AG09319 (cell line): ENCODE measurements at regions not wholly inside any gene's neighbourhood (a gene's known extent, or its start where the extent isn't known, plus 50 kb on each side); places are given as distances from the start of the nearest gene placed in this dataset.

ENCODE experiments used
- DNase-seq: peaks from one replicate; pipeline ENCODE4 v3.0.0-alpha.2; 2010; ENCODE audit warnings: low read depth; ENCODE audit errors: extremely low read depth
- CTCF ChIP-seq: IDR thresholded peaks from 2 replicates; pipeline ENCODE4 v1.5.1; 2011; ENCODE audit warnings: low read depth, mild to moderate bottlenecking, inconsistent platforms, low read length, moderate library complexity

- no peak for TF ChIP-seq CTCF
- DNase-seq = no peak
Measured at GRCh38 chr13:99892866-99893504, 78.6 kb downstream of the ZIC5 start.

DNA sequence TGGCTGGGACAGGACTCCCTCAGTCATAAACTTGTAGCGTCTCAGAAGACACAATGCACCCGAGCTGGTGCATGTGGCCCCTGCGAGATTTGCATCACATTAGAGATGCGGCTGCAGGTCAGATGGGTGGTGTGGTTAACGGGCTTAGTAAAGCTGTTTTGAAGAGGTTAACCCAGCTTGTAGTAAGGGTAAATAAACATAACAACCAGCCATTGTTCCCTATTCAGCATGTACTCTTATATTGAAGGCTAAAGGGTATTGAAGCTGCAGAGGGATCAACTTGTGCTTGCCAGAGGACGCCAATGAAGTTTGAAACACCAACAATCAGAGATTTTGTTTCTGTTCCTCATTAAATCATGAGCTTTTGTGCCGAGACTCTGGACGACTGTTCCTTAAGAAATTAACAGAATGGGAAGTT, 79.4 kb downstream of the ZIC5 start:
- no peak for DNase-seq
- no peak for TF ChIP-seq CTCF

GRCh38 chr13:99886706-99887105, 84.9 kb downstream of the ZIC5 start:
- no peak for TF ChIP-seq CTCF
- no peak for DNase-seq

DNA sequence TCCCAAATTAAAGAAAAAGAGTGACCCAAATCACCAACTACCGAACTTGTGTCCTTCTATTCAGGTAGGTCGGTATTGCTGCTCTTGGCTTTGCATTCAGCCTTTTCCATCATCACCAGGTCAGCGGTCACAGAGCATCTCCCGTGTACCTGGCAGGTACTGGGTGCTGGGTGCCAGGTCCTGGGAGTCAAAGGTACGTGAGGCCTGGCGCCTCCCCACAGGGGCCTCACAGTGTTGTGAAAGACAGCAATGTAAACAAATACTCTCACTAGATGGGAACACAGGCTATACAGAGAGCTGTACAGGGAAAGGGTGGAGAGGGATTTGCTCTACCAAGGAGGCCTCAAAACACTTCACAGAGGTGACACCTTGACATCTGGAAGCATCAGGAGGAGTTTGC, 86.7 kb downstream of the ZIC5 start:
- DNase-seq = no peak
- no peak for TF ChIP-seq CTCF

GRCh38 chr13:99883805-99884204, 87.8 kb downstream of the ZIC5 start:
- no peak for TF ChIP-seq CTCF
- no peak for DNase-seq

DNA sequence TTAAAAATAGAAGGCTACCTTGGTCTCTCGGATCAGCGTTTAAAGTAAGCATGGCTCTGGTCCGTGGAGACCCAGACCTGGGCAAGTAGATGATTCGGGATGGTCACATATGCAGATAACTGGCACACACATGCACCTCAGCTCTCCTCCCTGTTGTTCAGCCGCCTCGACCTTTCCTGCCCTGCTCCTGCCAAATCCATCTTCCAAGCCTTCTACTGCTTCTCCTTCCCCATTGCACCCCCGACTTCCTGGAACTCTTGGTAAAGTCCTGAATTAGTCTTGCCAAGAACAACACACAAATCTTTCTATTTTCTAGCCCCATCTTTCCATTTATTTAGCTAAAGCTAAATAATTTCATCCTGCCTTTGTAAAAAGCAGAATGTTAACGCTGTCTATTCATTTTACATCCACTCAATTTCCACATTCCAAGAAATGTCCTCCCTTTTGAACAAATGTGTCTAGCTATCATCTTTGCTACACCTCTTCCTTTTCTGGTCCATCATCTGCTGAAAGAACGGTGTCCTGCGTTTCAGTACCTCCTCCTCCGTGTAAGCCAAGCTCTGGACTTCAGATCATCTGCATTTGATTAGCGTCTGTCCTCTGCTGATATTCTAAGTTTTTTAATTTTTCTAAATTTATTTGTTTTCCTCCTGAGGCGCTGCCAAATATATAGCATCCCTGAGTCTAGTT, 92.5 kb downstream of the ZIC5 start:
- DNase-seq = no peak
- TF ChIP-seq CTCF = no peak

DNA sequence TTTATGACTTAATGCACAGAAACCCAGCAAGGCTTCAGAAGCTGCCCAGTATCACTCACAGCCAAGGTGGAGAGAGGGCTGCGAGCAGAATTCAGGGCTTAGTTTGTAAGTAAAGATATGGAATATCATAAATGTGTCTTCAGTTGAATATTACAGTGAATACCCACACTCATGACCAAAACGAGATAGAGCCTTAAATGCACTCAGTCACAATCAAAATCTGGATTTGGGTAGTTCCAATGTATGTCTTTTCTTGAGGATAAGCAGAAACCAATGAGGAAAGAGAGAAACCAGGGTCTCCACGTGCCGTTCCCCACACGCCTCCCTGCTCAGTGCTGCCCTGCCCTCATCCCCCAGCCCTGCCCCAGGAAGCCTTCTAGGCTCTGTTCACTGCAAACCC, 94.9 kb downstream of the ZIC5 start:
- TF ChIP-seq CTCF = no peak
- DNase-seq = no peak
